NT2/D1 (cell line): ENCODE measurements at regions not wholly inside any gene's neighbourhood (a gene's known extent, or its start where the extent isn't known, plus 50 kb on each side); places are given as distances from the start of the nearest gene placed in this dataset.

Source experiments
- SUZ12 ChIP-seq: IDR thresholded peaks from 2 replicates; pipeline ENCODE4 v1.6.1; 2011; ENCODE audit not compliant: insufficient read length, insufficient read depth; ENCODE audit errors: extremely low read depth
- YY1 ChIP-seq: IDR thresholded peaks from 2 replicates; pipeline ENCODE4 v1.6.1; 2011; ENCODE audit not compliant: insufficient read length, insufficient read depth
- ZNF274 ChIP-seq: IDR thresholded peaks from 2 replicates; pipeline ENCODE4 v1.6.1; 2011; ENCODE audit warnings: mild to moderate bottlenecking, low read depth, low read length

DNA sequence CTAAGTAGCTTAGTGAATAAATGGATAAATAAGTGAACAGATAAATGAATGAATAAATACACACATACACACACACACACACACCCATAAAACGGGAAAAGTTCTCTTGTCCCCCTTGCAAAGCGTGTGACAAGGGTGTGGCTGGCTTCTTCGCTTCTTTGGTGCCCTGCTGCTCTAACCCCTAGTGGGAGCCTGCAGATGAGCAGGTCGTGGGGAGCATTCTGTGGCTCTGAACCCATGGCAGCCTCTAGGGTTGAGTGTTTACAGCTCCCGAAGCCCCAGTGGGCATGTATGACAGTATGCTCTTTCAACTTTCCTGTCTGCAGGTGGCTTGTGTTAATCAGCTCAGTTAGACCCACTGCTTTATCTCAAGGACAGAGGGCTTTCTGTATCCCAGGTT is 582.3 kb downstream of the EDEM1 start:
- TF ChIP-seq YY1: no peak
- no peak for TF ChIP-seq SUZ12
- TF ChIP-seq ZNF274: no peak
